Adrenal gland (tissue), 5 donors: ENCODE measurements at regions not wholly inside any gene's neighbourhood (a gene's known extent, or its start where the extent isn't known, plus 50 kb on each side); places are given as distances from the start of the nearest gene placed in this dataset.

ENCODE experiments used
- POLR2A ChIP-seq, 2 donors: fragments of 450-650 bp; IDR thresholded peaks; one replicate each; pipeline ENCODE4 v1.6.1; 2017; ENCODE audit warnings: antibody characterized with exemption in 2 of 2, mild to moderate bottlenecking in 2 of 2, moderate library complexity in 1 of 2
- TF ChIP-seq, protein P1 (sequence below), 6 experiments: fragments of 450-650 bp in 4 of 6; fragments of 200-600 bp in 2 of 6; sonication (generic) in 1 of 6; IDR thresholded peaks; 1 replicate in 5 of 6; 2 replicates in 1 of 6; pipeline versions ENCODE4 v1.5.1 to v1.8.0; 2016 to 2021; ENCODE audit warnings: antibody characterized with exemption in 6 of 6, mild to moderate bottlenecking in 2 of 6, moderate library complexity in 1 of 6
- donor health status: DM: no; HTN: no; CAD: no.

DNA sequence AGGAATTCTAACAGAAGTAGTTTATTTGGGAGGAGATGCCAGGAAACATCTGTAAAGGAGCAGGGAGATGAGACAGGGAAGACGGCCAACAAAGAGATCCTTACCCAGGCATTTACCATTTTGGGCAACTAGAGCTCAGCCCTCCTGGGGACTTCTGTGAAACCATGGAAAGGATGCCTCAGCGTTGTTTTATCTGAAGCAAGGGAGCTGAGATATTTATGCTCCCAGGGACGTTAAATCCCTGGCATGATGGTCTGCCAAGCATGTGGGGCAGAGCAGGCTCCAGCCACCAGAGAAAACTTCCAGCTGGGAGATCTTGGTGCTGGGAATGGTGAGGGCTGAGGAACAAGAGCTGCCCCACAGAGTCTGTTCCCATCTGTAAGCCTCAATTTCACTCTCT is 114.8 kb upstream of the FOXF1 start:
- TF ChIP-seq POLR2A (IDR thresholded peaks at IDR 0.05) = no peak
- TF ChIP-seq, protein P1, sequence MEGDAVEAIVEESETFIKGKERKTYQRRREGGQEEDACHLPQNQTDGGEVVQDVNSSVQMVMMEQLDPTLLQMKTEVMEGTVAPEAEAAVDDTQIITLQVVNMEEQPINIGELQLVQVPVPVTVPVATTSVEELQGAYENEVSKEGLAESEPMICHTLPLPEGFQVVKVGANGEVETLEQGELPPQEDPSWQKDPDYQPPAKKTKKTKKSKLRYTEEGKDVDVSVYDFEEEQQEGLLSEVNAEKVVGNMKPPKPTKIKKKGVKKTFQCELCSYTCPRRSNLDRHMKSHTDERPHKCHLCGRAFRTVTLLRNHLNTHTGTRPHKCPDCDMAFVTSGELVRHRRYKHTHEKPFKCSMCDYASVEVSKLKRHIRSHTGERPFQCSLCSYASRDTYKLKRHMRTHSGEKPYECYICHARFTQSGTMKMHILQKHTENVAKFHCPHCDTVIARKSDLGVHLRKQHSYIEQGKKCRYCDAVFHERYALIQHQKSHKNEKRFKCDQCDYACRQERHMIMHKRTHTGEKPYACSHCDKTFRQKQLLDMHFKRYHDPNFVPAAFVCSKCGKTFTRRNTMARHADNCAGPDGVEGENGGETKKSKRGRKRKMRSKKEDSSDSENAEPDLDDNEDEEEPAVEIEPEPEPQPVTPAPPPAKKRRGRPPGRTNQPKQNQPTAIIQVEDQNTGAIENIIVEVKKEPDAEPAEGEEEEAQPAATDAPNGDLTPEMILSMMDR (IDR thresholded peaks at IDR 0.05) = no peak
